ENCODE measurements at regions not wholly inside any gene's neighbourhood (a gene's known extent, or its start where the extent isn't known, plus 50 kb on each side); places are given as distances from the start of the nearest gene placed in this dataset.
"Not testable (repeated sequence)": the region's sequence is repeated elsewhere in the genome, so short reads cannot be mapped to it uniquely, and the experiment has no call there.

DNA sequence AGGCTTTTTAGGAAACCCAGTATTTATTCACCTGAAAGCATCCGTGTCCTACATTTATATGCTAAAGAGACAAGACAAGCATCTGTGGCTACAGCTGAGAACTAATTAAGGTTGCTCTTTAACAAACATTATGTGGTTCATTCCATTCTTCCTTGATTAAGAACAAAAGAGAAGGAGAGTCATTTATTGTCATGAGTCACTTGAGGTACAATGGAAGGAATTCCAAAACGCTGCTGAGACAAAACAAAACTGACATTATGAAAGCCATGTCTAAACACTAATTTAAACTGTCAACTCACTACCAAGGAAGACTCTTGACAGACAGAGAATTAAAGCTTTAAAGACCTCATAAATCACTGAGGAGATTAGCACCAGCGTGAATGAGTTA lies 214.4 kb downstream of the BMP4 start:
- DNase-seq (ENCODE audit: low spot score): no peak

DNA sequence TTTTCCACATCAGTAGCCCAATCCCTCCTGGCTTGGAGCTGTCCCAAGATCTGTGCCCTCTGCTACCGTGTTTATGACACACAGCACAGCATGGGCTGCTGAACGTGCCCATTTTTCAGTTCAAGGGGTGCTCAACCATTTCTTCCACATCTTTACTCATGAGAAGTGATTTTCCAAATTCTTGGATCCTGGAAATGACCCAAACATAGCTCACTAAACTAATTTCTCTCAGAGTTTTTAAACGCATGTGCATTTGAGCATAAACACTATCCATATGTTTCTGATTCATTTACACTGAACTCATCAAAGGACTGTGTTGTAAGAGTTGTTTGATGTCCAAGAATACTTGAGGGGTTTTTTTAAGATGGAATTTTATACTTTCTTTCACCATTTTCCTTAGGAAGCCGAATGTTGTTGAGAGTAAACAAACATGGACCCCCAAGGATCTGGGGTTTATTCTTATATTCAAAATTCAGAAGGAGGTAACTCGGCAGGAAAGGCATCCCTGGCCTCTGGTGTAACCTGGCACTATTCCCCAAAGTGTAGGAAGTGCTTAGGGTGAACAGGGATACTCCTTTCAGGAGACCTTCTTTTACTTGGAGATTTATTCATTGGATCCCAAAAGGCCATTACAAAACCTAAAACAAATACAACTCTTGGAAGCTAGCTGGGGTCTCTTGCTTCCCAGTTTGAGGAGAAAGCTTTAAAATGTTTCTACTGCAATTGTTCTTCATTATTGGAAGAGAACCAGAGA lies 215.0 kb downstream of the BMP4 start:
- no peak for DNase-seq (ENCODE audit: low spot score)

DNA sequence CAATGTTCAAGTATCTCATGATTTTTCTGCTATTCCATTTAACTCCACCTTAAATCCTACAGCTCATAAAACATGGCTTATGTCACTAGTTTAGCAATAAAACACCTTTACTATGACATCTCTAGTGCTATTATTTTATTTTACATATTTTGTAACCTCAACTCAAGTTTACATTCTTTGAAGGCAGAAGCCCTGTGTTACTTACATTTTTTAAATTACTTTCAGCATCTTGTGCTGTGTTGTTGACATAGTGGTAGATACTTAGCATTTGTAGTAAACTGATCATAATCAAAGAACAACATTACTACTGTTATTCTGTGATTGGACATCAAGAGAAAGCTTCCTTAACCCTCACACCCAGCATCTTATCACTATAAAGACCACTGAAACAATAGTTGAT lies 216.1 kb downstream of the BMP4 start:
- no peak for DNase-seq (ENCODE audit: low spot score)

GRCh38 chr14:53735916-53736315 lies 220.7 kb downstream of the BMP4 start:
- DNase-seq (ENCODE audit: low spot score): no peak

GRCh38 chr14:53723221-53723620 lies 233.4 kb downstream of the BMP4 start:
- no peak for DNase-seq (ENCODE audit: low spot score)

DNA sequence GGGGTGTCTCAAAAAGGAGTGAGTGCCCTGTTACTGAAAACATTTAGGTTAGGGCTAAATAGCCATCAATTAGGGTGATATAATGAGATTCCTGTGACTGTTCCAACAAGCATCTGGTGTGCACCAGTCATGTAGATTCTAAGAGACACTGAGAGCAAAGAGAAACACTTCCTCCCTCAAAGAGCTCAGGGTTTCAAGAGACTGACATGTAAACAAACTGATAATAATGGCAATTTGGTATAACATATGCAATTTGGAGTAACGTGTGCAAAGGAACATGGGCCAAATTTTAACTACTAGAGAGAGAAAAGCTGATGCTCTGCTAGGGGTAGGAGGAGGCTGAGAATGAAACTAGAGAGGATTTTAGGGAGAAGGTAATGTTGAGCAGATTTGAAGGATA lies 237.1 kb downstream of the BMP4 start:
- no peak for DNase-seq (ENCODE audit: low spot score)

- no peak for DNase-seq (ENCODE audit: low spot score)
Observed at GRCh38 chr14:53716578-53716977, 240.0 kb downstream of the BMP4 start.

- no peak for DNase-seq (ENCODE audit: low spot score)
Observed at GRCh38 chr14:53715193-53715721, 241.4 kb downstream of the BMP4 start.

DNA sequence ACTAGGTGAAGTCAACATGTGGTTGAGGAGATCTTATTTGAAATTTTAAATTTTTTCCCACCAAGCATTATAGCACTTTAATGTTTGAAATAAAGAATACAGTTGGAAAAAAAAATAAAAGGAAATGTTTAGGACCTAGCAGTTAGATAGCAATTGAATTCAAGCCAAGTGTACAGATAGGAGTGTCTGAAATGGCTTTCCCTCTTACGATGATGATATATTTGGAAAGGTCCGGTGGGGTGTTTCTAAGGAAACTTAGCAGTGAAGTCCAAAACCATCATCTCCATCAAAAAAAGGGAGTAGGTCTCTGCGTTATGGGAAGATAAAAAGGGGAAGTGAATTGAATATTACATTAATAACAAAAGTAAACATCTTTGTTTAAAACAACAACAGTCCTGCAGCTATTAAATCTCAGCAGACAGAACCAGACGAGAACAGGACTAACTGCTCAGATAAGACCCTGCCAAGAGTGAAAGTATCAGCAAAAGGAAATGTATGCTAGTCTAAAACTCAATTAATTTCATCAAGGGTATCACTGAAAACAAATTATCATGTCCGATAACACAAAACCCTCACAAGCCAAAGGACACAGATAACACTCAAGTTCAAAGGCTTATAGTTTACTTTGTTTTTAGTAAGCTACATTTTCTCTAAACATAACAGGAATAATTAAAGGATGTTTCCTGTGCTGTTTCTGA lies 242.0 kb downstream of the BMP4 start:
- no peak for DNase-seq (ENCODE audit: low spot score)

DNA sequence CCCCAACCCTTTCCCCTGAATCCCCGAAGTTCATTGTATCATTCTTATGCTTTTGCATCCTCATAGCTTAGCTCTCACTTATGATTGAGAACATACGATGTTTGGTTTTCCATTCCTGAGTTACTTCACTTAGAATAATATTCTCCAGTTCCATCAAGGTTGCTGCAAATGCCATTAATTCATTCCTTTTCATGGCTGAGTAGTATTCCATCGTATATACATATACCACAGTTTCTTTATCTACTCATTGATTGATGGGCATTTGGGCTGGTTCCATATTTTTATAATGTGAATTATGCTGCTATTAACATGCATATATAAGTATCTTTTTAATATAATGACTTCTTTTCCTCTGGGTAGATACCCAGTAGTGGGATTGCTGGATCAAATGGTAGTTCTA lies 243.7 kb downstream of the BMP4 start:
- DNase-seq (ENCODE audit: low spot score): not testable (repeated sequence)

DNA sequence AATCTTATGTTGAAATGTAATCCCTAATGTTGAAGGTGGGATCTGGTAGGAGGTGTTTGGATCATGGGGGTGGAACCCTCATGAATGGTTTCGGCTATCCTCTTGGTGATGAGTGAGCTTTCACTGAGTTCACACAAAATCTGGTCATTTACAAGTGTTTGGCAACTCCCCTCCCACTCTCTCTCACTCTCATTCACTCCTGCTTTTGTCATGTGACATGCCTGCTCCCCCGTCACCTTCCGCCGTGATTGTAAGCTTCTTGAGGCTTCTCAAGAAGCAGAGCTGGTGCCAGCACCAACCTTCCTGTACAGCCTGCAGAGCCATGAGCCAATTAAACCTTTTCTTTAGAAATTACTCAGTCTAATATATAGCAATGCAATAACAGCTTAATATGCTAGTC lies 245.4 kb downstream of the BMP4 start:
- DNase-seq (ENCODE audit: low spot score): no peak

DNA sequence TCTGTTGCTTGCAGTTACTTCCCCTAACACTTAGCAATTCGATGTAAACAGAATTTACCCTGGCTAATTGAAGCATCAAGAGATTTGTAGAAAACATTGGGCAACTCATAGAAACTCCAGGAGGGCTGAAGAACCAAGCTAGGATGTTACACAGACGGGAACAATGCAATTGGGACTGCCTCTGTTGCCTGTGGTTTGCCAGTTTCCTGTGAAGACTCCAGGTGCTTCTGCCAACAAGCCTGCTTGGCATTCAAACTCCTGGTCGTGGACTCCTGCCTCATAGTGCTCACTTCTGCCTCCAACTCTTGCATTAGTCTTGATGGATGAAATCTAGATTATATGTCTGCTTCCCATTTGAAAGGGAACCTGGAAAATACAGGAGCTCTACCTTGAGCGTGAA lies 246.0 kb downstream of the BMP4 start:
- no peak for DNase-seq (ENCODE audit: low spot score)

GRCh38 chr14:53709381-53709780 lies 247.2 kb downstream of the BMP4 start:
- DNase-seq (ENCODE audit: low spot score): no peak

DNA sequence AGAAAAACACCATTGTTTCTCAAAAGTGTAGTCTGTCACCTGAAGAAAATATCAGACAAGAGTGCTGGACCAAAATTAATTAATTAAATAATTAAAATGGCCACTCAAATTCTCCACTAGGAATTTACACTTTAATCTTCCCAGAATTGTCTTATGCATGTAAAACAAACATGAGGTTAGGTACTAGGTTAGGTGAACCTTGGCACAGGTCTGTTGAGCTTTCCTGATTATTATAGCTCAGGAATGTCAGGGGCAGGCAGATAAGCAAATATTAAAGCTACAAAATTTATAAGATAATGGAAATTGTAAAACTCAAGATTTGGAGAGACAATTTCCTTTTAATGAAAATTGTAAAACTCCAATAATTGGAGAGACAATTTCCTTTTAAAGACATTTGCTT lies 253.2 kb downstream of the BMP4 start:
- no peak for DNase-seq (ENCODE audit: low spot score)

DNA sequence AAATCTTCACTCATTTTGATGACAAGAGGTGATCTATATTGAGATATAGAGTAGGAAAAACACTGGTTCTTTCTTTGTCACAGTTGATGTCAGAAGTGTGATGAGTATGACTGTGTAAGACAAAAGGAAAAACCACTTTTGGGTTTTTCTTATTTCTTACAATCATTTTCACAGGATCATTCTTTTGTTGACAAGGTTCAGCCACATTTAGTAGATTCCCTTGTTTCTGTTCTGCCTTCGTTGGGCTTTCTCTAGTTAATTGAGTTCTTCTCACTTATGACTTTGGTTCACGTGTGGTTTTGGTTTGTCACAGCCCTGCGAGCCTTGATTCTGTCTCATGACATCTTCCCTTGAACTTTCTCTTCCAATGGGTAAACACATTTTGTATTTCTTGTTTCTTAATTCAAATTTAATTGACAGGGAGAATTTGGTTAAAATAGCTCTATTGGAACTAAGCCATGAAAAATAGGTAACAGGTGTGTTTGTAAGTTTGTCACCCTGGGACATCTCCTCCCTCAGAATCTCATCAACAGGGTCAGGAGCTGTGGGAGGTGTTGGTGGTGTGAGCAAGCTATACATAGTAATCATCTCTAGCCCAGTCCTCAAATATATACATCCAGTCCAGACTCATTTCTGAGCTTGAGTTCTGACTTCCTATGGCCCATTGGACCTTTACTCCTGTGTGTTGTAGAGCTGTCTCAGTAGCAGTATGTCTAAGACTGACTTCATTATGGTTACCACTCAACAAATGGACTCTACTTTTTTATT lies 255.3 kb downstream of the BMP4 start:
- no peak for DNase-seq (ENCODE audit: low spot score)

- no peak for DNase-seq (ENCODE audit: low spot score)
Observed at GRCh38 chr14:53696217-53696965, 260.2 kb downstream of the BMP4 start.

GRCh38 chr14:53695692-53696214 lies 260.9 kb downstream of the BMP4 start:
- DNase-seq (ENCODE audit: low spot score): no peak

DNA sequence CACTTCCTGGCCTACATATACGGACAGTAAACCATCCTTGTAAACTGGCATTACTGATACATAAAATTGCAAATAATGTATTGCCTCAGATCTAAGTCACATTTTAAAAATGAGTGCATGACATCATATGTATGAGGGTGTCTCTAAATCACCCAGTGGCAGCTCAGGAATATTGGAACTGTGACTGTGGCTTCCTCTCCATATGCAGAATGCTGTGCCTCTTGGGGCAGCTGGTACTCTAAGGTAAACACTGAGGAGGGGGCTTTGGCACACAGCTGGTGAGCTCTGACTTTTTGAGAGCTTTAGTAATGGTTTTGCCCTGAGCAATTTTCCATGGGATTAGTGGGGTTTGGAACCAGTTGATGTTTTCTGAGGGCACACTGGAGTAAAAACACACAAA lies 263.7 kb downstream of the BMP4 start:
- DNase-seq (ENCODE audit: low spot score): no peak

- no peak for DNase-seq (ENCODE audit: low spot score)
Observed at GRCh38 chr14:53692451-53692850, 264.2 kb downstream of the BMP4 start.

DNA sequence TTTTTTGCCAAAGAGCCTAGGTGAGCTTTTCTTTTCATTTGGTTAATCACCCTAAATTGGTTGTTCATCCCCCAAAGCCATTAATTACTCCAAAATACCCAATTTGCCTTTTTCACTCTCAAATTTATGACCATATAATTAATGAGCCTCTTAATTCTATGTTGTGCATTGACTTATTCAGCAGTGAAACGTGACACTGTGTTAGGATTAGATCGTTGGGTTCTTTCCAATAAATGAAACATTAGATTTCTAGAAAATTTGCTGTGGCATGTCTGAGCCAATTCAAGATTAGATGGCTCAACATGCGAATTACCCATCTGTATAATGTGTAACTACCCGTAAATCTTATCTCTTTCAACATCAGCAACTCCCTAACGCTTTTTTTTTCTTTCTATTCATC lies 273.4 kb downstream of the BMP4 start:
- DNase-seq (ENCODE audit: low spot score): no peak

GRCh38 chr14:53672526-53672925 lies 284.1 kb downstream of the BMP4 start:
- DNase-seq (ENCODE audit: low spot score): no peak

DNA sequence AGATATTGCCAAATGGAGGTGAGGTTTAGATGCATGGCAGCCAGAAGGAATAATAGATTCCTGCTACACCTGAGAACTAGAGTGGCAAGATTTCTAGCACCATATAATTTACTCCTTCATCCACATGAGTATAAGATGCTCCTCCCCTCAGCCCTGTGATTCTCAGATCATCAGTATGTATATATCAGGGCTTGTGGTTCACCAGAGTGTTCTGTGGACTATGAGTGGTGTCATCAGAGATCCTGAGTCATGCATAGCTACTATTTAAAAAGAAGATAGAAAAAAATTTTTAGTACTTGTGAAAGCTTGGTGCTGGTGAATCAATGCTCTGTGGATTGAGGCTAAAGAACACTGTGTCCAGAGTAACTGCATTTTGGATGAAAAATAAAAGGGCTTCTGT lies 285.9 kb downstream of the BMP4 start:
- DNase-seq (ENCODE audit: low spot score): no peak

Data from ecto neural progenitor cell (in vitro differentiated cells).